Chondrocyte (in vitro differentiated cells): ENCODE measurements at regions not wholly inside any gene's neighbourhood (a gene's known extent, or its start where the extent isn't known, plus 50 kb on each side); places are given as distances from the start of the nearest gene placed in this dataset.
A peak's percentile ranks its signal among the peaks of the same experiment; 100 is the strongest.

Source experiments
- DNase-seq: peaks from one replicate; pipeline ENCODE4 v3.0.0; 2021; ENCODE audit warnings: mixed read lengths, low spot score
- H3K27ac Mint-ChIP-seq: one replicate; pipeline ENCODE4 v1.8.0; 2021; ENCODE audit warnings: mild to moderate bottlenecking, moderate library complexity, mixed read lengths; ENCODE audit not compliant: unreplicated experiment
- H3K27me3 Mint-ChIP-seq: 2 replicates; pipeline ENCODE4 v1.8.0; 2021; ENCODE audit warnings: low read depth, mixed read lengths
- H3K36me3 Mint-ChIP-seq: 2 replicates; pipeline ENCODE4 v1.8.0; 2021; ENCODE audit warnings: low read depth, mixed read lengths
- H3K4me1 Mint-ChIP-seq: 2 replicates; pipeline ENCODE4 v1.8.0; 2021; ENCODE audit warnings: low read depth, mild to moderate bottlenecking, mixed read lengths
- H3K4me3 Mint-ChIP-seq: one replicate; pipeline ENCODE4 v1.8.0; 2021; ENCODE audit warnings: mild to moderate bottlenecking, moderate library complexity, mixed read lengths; ENCODE audit not compliant: unreplicated experiment
- H3K9me3 Mint-ChIP-seq: 2 replicates; pipeline ENCODE4 v1.8.0; 2021; ENCODE audit warnings: low read depth, mixed read lengths
- CTCF ChIP-seq: fragments of 200-600 bp; sonication (generic); IDR thresholded peaks from 2 replicates; pipeline ENCODE4 v1.5.0; 2021; ENCODE audit warnings: antibody characterized with exemption, mild to moderate bottlenecking, moderate library complexity

DNA sequence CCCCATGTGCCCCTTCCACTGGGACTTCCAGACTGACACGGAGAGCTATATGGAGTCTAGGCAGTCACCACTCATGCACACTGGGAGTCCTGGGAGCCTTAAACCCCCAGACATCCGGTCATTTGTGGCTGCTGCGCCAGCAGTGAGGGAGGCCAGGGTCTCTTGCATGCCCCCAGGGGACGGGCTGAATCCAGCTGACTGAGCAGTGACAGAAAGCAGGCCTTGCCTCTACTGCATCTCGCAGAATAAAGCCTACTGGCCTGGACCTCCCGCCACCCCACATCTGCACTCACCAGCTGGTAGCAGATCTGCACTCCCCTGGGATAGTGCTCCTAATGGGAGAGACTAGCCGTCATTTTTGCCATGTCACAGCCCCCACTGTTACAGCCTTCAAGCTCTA lies 1234.2 kb downstream of the FAM133A start:
- Mint-ChIP-seq H3K4me1 (no peaks in the 10 kb centered on the region), H3K9me3 (no peaks in the 10 kb centered on the region), H3K4me3 (no peak overlapping the region), H3K36me3 (no peaks in the 10 kb centered on the region), H3K27me3 (no peaks in the 10 kb centered on the region), H3K27ac (no peak overlapping the region)
- DNase-seq, result peak; percentile 55
- no peak for TF ChIP-seq CTCF

- Mint-ChIP-seq H3K27me3 (no peaks in the 10 kb centered on the region), H3K36me3 (no peaks in the 10 kb centered on the region), H3K27ac (no peak overlapping the region), H3K9me3 (no peaks in the 10 kb centered on the region), H3K4me1 (no peaks in the 10 kb centered on the region), H3K4me3 (no peak overlapping the region)
- no peak for DNase-seq
- no peak for TF ChIP-seq CTCF
These were observed 1234.6 kb downstream of the FAM133A start for GRCh38 chrX:94908648-94909047.

DNA sequence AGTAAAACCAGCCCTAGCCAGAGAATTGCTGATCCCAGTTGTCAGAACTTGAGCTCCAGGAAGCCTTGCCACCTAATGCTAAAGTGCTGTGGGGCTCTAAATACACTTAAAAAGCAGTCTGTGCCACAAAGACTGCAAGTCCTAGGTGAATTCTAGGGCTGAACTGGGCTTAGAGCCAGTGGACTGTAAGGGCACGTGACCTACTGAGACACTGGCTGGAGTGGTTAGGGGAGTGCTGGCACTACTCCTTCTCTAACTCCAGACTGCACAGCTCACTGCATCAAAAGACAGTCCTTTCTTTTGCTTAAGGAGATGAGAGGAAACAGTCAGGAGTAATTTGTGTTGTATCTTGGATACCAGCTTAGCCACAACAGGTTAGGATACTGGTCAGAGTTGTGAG lies 1240.2 kb downstream of the FAM133A start:
- DNase-seq, result no peak
- no peak for TF ChIP-seq CTCF
- H3K9me3 Mint-ChIP-seq, result peaks cover 9% of the 10 kb centered on the region
- no peak overlapping the region for H3K4me3 Mint-ChIP-seq
- no peaks in the 10 kb centered on the region for H3K27me3 Mint-ChIP-seq
- H3K36me3 Mint-ChIP-seq, result no peaks in the 10 kb centered on the region
- no peaks in the 10 kb centered on the region for H3K4me1 Mint-ChIP-seq
- no peak overlapping the region for H3K27ac Mint-ChIP-seq

DNA sequence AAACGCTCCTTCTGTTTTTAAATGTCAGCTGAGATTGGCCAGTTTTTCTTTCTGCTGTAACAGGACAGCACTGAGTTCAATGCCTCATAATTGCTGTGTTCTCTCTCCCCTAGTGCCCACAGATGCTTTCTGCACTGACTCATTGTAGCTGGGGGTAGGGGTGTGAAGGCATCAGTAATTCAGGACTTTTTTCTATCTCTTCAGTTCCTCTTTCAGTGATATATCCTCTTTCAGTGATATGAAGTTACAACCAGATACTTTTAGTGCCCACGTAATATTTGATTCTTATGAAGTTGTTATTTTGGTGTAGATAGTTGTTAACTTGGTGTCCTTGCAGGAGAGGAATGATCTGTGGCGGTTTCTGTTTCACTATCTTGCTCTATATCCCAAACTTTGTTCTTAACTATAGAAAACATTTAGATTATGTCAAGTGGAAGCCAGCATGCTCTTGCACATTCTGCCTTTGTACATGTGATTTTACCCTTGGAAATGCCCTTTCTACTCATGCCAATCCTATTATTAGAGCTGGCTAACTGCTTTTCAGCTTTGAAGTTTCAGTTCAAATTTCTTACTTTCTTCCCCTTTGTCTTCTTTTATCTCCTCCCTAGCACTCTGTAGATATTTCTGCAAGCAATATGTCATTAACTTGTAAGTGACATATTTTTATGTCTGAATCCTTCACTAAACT lies 1258.4 kb downstream of the FAM133A start:
- no peak overlapping the region for H3K27ac Mint-ChIP-seq
- no peak overlapping the region for H3K4me3 Mint-ChIP-seq
- no peak for TF ChIP-seq CTCF
- no peak for DNase-seq
- H3K9me3 Mint-ChIP-seq, result peaks cover 8% of the 10 kb centered on the region
- no peaks in the 10 kb centered on the region for H3K27me3 Mint-ChIP-seq
- no peaks in the 10 kb centered on the region for H3K36me3 Mint-ChIP-seq
- no peaks in the 10 kb centered on the region for H3K4me1 Mint-ChIP-seq

DNA sequence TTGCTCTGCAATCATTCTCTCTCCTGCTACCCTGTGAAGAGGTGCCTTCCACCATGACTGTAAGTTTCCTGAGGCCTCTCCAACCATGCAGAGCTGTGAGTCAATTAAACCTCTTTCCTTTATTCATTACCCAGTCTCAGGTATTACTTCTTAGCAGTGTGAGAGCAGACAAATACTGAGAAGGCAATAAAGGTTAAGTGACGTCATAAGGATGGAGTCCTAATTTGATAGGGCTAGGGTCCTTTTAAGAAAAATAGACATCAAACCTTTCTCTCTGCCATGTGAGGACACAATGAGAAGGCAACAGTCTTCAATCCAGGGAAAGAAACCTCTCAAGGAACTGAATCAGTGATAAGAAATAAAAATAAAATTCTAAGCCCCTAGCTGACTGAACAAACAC lies 1262.7 kb downstream of the FAM133A start:
- Mint-ChIP-seq H3K27me3 (no peaks in the 10 kb centered on the region), H3K4me1 (no peaks in the 10 kb centered on the region), H3K27ac (no peak overlapping the region), H3K9me3 (peaks cover 10% of the 10 kb centered on the region), H3K4me3 (no peak overlapping the region), H3K36me3 (no peaks in the 10 kb centered on the region)
- TF ChIP-seq CTCF, result no peak
- DNase-seq, result no peak
